SK-N-SH treated with all-trans-retinoic acid at 6 μM for 48 hours (cell line): ENCODE measurements at regions not wholly inside any gene's neighbourhood (a gene's known extent, or its start where the extent isn't known, plus 50 kb on each side); places are given as distances from the start of the nearest gene placed in this dataset.

Experiments used
- ATAC-seq: fragments of 200-7000 bp; cut with Tn5 transposase; 3 replicates; pipeline ENCODE4 v1.9.1; 2020; ENCODE audit warnings: mild to moderate bottlenecking, moderate library complexity
- ARNTL ChIP-seq: fragments of 450-650 bp; formaldehyde crosslinking; IDR thresholded peaks from 2 replicates; pipeline ENCODE4 v1.5.0; 2020; ENCODE audit warnings: low read depth, mild to moderate bottlenecking, moderate library complexity, borderline replicate concordance
- BACH2 ChIP-seq: fragments of 250-450 bp; sonication (Bioruptor Pico); IDR thresholded peaks from 2 replicates; pipeline ENCODE4 v1.9.0; 2021; ENCODE audit warnings: mild to moderate bottlenecking, borderline replicate concordance
- CSDC2 ChIP-seq: fragments of 250-450 bp; sonication (Bioruptor Pico); IDR thresholded peaks from 2 replicates; pipeline ENCODE4 v1.5.0; 2020; ENCODE audit warnings: mild to moderate bottlenecking, moderate library complexity
- CSRNP3 ChIP-seq: fragments of 250-450 bp; sonication (Bioruptor Pico); IDR thresholded peaks from 2 replicates; pipeline ENCODE4 v1.5.1; 2021; ENCODE audit warnings: mild to moderate bottlenecking, moderate library complexity
- ESRRG ChIP-seq: fragments of 250-450 bp; sonication (Bioruptor Pico); IDR thresholded peaks from 2 replicates; pipeline ENCODE4 v1.6.1; 2021; ENCODE audit warnings: mild to moderate bottlenecking
- GLIS3 ChIP-seq: fragments of 250-450 bp; sonication (Bioruptor Pico); IDR thresholded peaks from 2 replicates; pipeline ENCODE4 v1.5.0; 2020; ENCODE audit warnings: mild to moderate bottlenecking, moderate library complexity
- OSR1 ChIP-seq: fragments of 250-450 bp; sonication (Bioruptor Pico); IDR thresholded peaks from 2 replicates; pipeline ENCODE4 v1.8.0; 2022; ENCODE audit warnings: moderate library complexity, mild to moderate bottlenecking, inconsistent platforms
- PATZ1 ChIP-seq: fragments of 250-450 bp; sonication (Bioruptor Pico); IDR thresholded peaks from 2 replicates; pipeline ENCODE4 v1.8.0; 2020; ENCODE audit warnings: mild to moderate bottlenecking, moderate library complexity, borderline replicate concordance
- POU6F1 ChIP-seq: fragments of 250-450 bp; sonication (Bioruptor Pico); IDR thresholded peaks from 2 replicates; pipeline ENCODE4 v1.8.0; 2021; ENCODE audit warnings: low read depth, mild to moderate bottlenecking, moderate library complexity, borderline replicate concordance
- PPARA ChIP-seq: fragments of 250-450 bp; sonication (Bioruptor Pico); IDR thresholded peaks from 2 replicates; pipeline ENCODE4 v1.5.0; 2020; ENCODE audit warnings: mild to moderate bottlenecking, borderline replicate concordance
- RARB ChIP-seq: fragments of 250-450 bp; sonication (Bioruptor Pico); IDR thresholded peaks from 2 replicates; pipeline ENCODE4 v1.8.0; 2021; ENCODE audit warnings: mild to moderate bottlenecking, moderate library complexity
- SNAI2 ChIP-seq: fragments of 250-450 bp; sonication (Bioruptor Pico); IDR thresholded peaks from 2 replicates; pipeline ENCODE4 v1.5.0; 2020; ENCODE audit warnings: mild to moderate bottlenecking, moderate library complexity
- TCF4 ChIP-seq: fragments of 250-450 bp; sonication (Bioruptor Pico); IDR thresholded peaks from 2 replicates; pipeline ENCODE4 v1.8.0; 2021; ENCODE audit warnings: mild to moderate bottlenecking, moderate library complexity, borderline replicate concordance
- TOX ChIP-seq: fragments of 250-450 bp; sonication (Bioruptor Pico); IDR thresholded peaks from 2 replicates; pipeline ENCODE4 v1.8.0; 2021; ENCODE audit warnings: mild to moderate bottlenecking, moderate library complexity, borderline replicate concordance
- TSHZ2 ChIP-seq: fragments of 250-450 bp; sonication (Bioruptor Pico); IDR thresholded peaks from 2 replicates; pipeline ENCODE4 v1.5.0; 2020; ENCODE audit warnings: mild to moderate bottlenecking, moderate library complexity
- ZC3H10 ChIP-seq: fragments of 250-450 bp; sonication (Bioruptor Pico); IDR thresholded peaks from 2 replicates; pipeline ENCODE4 v1.5.1; 2021; ENCODE audit warnings: mild to moderate bottlenecking, moderate library complexity
- ZFP3 ChIP-seq: fragments of 250-450 bp; sonication (Bioruptor Pico); IDR thresholded peaks from 2 replicates; pipeline ENCODE4 v1.5.0; 2020; ENCODE audit warnings: mild to moderate bottlenecking, moderate library complexity
- ZFP30 ChIP-seq: fragments of 450-650 bp; formaldehyde crosslinking; IDR thresholded peaks from 2 replicates; pipeline ENCODE4 v1.5.0; 2022; ENCODE audit warnings: mild to moderate bottlenecking, moderate library complexity
- ZNF565 ChIP-seq: fragments of 450-650 bp; formaldehyde crosslinking; conservative IDR thresholded peaks from 2 replicates; pipeline ENCODE4 v1.5.0; 2020; ENCODE audit warnings: low read depth, mild to moderate bottlenecking, moderate library complexity
- ZNF70 ChIP-seq: fragments of 450-650 bp; formaldehyde crosslinking; IDR thresholded peaks from 2 replicates; pipeline ENCODE4 v1.5.0; 2020; ENCODE audit warnings: mild to moderate bottlenecking, moderate library complexity
- ZNF8 ChIP-seq: fragments of 450-650 bp; formaldehyde crosslinking; IDR thresholded peaks from 2 replicates; pipeline ENCODE4 v1.5.0; 2020; ENCODE audit warnings: mild to moderate bottlenecking, moderate library complexity

DNA sequence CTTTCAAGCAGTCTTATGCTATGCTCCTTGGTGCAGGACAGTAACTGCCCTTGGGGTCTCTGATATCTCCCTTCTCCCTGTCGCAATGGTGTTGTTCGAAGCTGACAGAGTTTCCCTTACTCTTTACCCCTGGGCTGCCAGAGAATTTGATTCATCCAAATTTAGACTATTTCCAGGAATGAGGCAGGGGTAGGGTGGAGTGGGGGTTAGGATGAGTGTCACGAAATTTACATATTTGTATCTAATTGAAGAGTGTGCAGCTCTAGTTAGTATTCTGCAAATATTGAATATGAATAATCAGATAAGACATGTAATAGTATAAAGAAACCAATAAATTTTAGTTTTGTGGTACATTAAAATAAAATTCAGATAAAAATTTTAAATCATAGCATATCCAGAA lies 140.0 kb upstream of the LMO4 start (continued):
- TF ChIP-seq PATZ1 (no peak), PPARA (CRISPR knock-in tag) (no peak), OSR1 (CRISPR knock-in tag) (no peak), ZNF8 (no peak)
- TF ChIP-seq, all 23 proteins: peak for 0

DNA sequence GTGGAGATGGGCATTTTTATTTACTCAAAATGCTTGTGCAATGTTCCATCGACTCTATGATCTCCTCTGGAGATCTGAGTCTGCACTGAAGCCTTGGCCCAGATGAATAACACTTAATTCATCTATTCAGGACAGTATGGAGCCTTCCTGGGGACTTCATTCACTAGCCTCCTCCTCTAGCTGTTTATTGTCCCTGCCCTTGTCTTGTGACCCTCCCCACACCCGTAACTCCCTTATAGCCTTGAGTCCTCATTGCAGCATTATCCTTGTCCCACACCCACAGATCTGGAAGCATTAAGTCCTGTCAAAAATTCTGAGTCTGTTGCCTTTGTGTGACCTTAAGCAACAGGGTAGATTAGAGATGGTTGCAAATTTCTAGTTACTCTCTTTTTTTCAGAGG lies 138.3 kb upstream of the LMO4 start:
- no peak for ATAC-seq
- TF ChIP-seq PATZ1, result no peak
- TF ChIP-seq SNAI2 (CRISPR knock-in tag), result no peak
- no peak for TF ChIP-seq ZNF8
- TF ChIP-seq TOX, result no peak
- no peak for TF ChIP-seq PPARA (CRISPR knock-in tag)
- no peak for TF ChIP-seq ZFP3
- TF ChIP-seq POU6F1, result no peak
- no peak for TF ChIP-seq ESRRG (CRISPR knock-in tag)
- no peak for TF ChIP-seq ZNF565 (CRISPR knock-in tag)
- TF ChIP-seq GLIS3 (CRISPR knock-in tag), result no peak
- no peak for TF ChIP-seq BACH2
- TF ChIP-seq ZC3H10 (CRISPR knock-in tag), result no peak
- no peak for TF ChIP-seq TCF4 (CRISPR knock-in tag)

GRCh38 chr1:87191646-87192045 lies 137.0 kb upstream of the LMO4 start:
- TF ChIP-seq TCF4 (CRISPR knock-in tag) (no peak), BACH2 (no peak), ZNF565 (CRISPR knock-in tag) (no peak), RARB (no peak), TSHZ2 (no peak), CSRNP3 (CRISPR knock-in tag) (no peak), ZFP3 (no peak), PPARA (CRISPR knock-in tag) (no peak), TOX (no peak), ARNTL (CRISPR knock-in tag) (no peak), ZNF70 (CRISPR knock-in tag) (no peak), CSDC2 (no peak), ZFP30 (CRISPR knock-in tag) (no peak), ZNF8 (no peak)
- ATAC-seq, result no peak
